H9 (cell line): ENCODE measurements at regions not wholly inside any gene's neighbourhood (a gene's known extent, or its start where the extent isn't known, plus 50 kb on each side); places are given as distances from the start of the nearest gene placed in this dataset.

Source experiments
- DNase-seq: peaks from one replicate; pipeline ENCODE4 v3.0.0-alpha.2; 2017
- H2AFZ ChIP-seq: one replicate; pipeline ENCODE4 v1.6.1; 2013; ENCODE audit warnings: mild to moderate bottlenecking, low read length, control low read depth, moderate library complexity
- H2AK5ac ChIP-seq: 2 replicates; pipeline ENCODE4 v1.6.1; 2013; ENCODE audit warnings: low read length, control low read depth, mixed read lengths; ENCODE audit not compliant: insufficient read length
- H2BK120ac ChIP-seq: one replicate; pipeline ENCODE4 v1.6.1; 2013; ENCODE audit warnings: low read depth, mild to moderate bottlenecking, low read length, control low read depth, inconsistent platforms; ENCODE audit not compliant: poor library complexity, severe bottlenecking
- H2BK12ac ChIP-seq: 2 replicates; pipeline ENCODE4 v1.6.1; 2013; ENCODE audit warnings: low read length, control low read depth, mixed read lengths, low read depth; ENCODE audit not compliant: insufficient read length
- H2BK15ac ChIP-seq: 2 replicates; pipeline ENCODE4 v1.6.1; 2013; ENCODE audit warnings: low read depth, low read length, control low read depth
- H2BK20ac ChIP-seq: one replicate; pipeline ENCODE4 v1.6.1; 2013; ENCODE audit warnings: low read depth, mild to moderate bottlenecking, low read length, control low read depth, inconsistent platforms; ENCODE audit not compliant: poor library complexity, severe bottlenecking
- H2BK5ac ChIP-seq: 2 replicates; pipeline ENCODE4 v1.6.1; 2013; ENCODE audit warnings: low read length, control low read depth, mixed read lengths; ENCODE audit not compliant: insufficient read length
- H3K14ac ChIP-seq: 2 replicates; pipeline ENCODE4 v1.6.1; 2013; ENCODE audit warnings: low read length, control low read depth; ENCODE audit not compliant: insufficient read depth
- H3K18ac ChIP-seq: 2 replicates; pipeline ENCODE4 v1.6.1; 2013; ENCODE audit warnings: low read depth, mild to moderate bottlenecking, mixed read lengths, low read length, control low read depth; ENCODE audit not compliant: insufficient read length
- H3K23ac ChIP-seq: 2 replicates; pipeline ENCODE4 v1.6.1; 2013; ENCODE audit warnings: low read length, control low read depth, mixed read lengths, low read depth; ENCODE audit not compliant: insufficient read length
- H3K23me2 ChIP-seq: 2 replicates; pipeline ENCODE4 v1.6.1; 2013; ENCODE audit warnings: low read depth, mild to moderate bottlenecking, mixed read lengths, low read length, control low read depth; ENCODE audit not compliant: insufficient read length, poor library complexity, severe bottlenecking
- H3K27ac ChIP-seq: 2 replicates; pipeline ENCODE4 v1.5.1; 2013; ENCODE audit warnings: low read length, control low read depth, mixed read lengths, low read depth; ENCODE audit not compliant: insufficient read length
- H3K27me3 ChIP-seq: 2 replicates; pipeline ENCODE4 v1.6.1; 2013; ENCODE audit warnings: low read length, control low read depth, inconsistent platforms; ENCODE audit not compliant: insufficient read depth
- H3K4ac ChIP-seq: 2 replicates; pipeline ENCODE4 v1.6.1; 2013; ENCODE audit warnings: low read depth, mild to moderate bottlenecking, control low read depth, inconsistent platforms, low read length, moderate library complexity
- H3K4me1 ChIP-seq: 2 replicates; pipeline ENCODE4 v1.6.1; 2013; ENCODE audit warnings: low read length, control low read depth, inconsistent platforms; ENCODE audit not compliant: insufficient read depth
- H3K4me2 ChIP-seq: 2 replicates; pipeline ENCODE4 v1.6.1; 2013; ENCODE audit warnings: low read length, control low read depth, mixed read lengths; ENCODE audit not compliant: insufficient read length, insufficient read depth
- H3K56ac ChIP-seq: 2 replicates; pipeline ENCODE4 v1.6.1; 2013; ENCODE audit warnings: low read depth, mild to moderate bottlenecking, mixed read lengths, low read length, control low read depth; ENCODE audit not compliant: insufficient read length
- H3K79me1 ChIP-seq: 2 replicates; pipeline ENCODE4 v1.6.1; 2013; ENCODE audit warnings: low read depth, mild to moderate bottlenecking, moderate library complexity, low read length, control low read depth, inconsistent platforms; ENCODE audit not compliant: insufficient read depth, poor library complexity, severe bottlenecking
- H3K79me2 ChIP-seq: 2 replicates; pipeline ENCODE4 v1.6.1; 2013; ENCODE audit warnings: low read length, control low read depth, inconsistent platforms; ENCODE audit not compliant: insufficient read depth
- H3K9ac ChIP-seq: 2 replicates; pipeline ENCODE4 v1.6.1; 2013; ENCODE audit warnings: low read length, control low read depth, mixed read lengths; ENCODE audit not compliant: insufficient read length; ENCODE audit errors: extremely low read depth
- H3K9me3 ChIP-seq: one replicate; pipeline ENCODE4 v1.6.1; 2013; ENCODE audit warnings: low read depth, low read length, inconsistent platforms; ENCODE audit not compliant: control insufficient read depth
- H3T11ph ChIP-seq: one replicate; pipeline ENCODE4 v1.6.1; 2013; ENCODE audit warnings: mild to moderate bottlenecking, low read length, control low read depth, inconsistent platforms
- H4K20me1 ChIP-seq: one replicate; pipeline ENCODE4 v1.6.1; 2013; ENCODE audit not compliant: control insufficient read depth, insufficient read length, insufficient read depth
- H4K5ac ChIP-seq: 2 replicates; pipeline ENCODE4 v1.6.1; 2013; ENCODE audit warnings: low read depth, mild to moderate bottlenecking, mixed read lengths, low read length, control low read depth; ENCODE audit not compliant: insufficient read length
- H4K8ac ChIP-seq: replicated peaks from 2 replicates; pipeline ENCODE4 v1.6.1; 2013; ENCODE audit warnings: low read length, control low read depth, mixed read lengths, low read depth; ENCODE audit not compliant: insufficient read length
- H4K91ac ChIP-seq: 2 replicates; pipeline ENCODE4 v1.6.1; 2013; ENCODE audit warnings: low read depth, mild to moderate bottlenecking, moderate library complexity, mixed read lengths, low read length, control low read depth; ENCODE audit not compliant: insufficient read length
- H3K27ac Mint-ChIP-seq, 3 experiments: 2 replicates in 2 of 3; 3 replicates in 1 of 3; pipeline ENCODE4 v1.8.0; 2020 to 2021; ENCODE audit warnings: mixed read lengths in 3 of 3, mild to moderate bottlenecking in 1 of 3, moderate library complexity in 1 of 3
- H3K27me3 Mint-ChIP-seq: 2 replicates; pipeline ENCODE4 v1.8.0; 2021; ENCODE audit warnings: low read depth, mild to moderate bottlenecking, moderate library complexity, mixed read lengths
- H3K36me3 Mint-ChIP-seq, 3 experiments: 2 replicates in 2 of 3; 3 replicates in 1 of 3; pipeline ENCODE4 v1.8.0; 2020 to 2021; ENCODE audit warnings: low read depth in 3 of 3, mixed read lengths in 3 of 3; ENCODE audit not compliant: insufficient read depth in 1 of 3
- H3K4me1 Mint-ChIP-seq, 2 experiments: 2 replicates each; pipeline ENCODE4 v1.8.0; 2020; ENCODE audit warnings: mixed read lengths in 2 of 2
- H3K4me3 Mint-ChIP-seq, 2 experiments: 2 replicates in 1 of 2; 3 replicates in 1 of 2; pipeline ENCODE4 v1.8.0; 2020 to 2021; ENCODE audit warnings: mild to moderate bottlenecking in 2 of 2, mixed read lengths in 2 of 2, moderate library complexity in 1 of 2
- H3K9me3 Mint-ChIP-seq, 2 experiments: 2 replicates in 1 of 2; 3 replicates in 1 of 2; pipeline ENCODE4 v1.8.0; 2020; ENCODE audit warnings: mild to moderate bottlenecking in 2 of 2, mixed read lengths in 2 of 2, moderate library complexity in 1 of 2
- CTCF ChIP-seq: fragments of 200-600 bp; sonication (generic); conservative IDR thresholded peaks from 3 replicates; pipeline ENCODE4 v1.8.0; 2021; ENCODE audit warnings: antibody characterized with exemption, mild to moderate bottlenecking
- WGBS: extraction: QIAGEN DNeasy Blood & Tissue Kit; methylation state at CpG from one replicate; pipeline ENCODE4 v1.1.7; 2013; ENCODE audit warnings: missing lambda C conversion rate, low lambda C conversion rate, mixed read lengths; ENCODE audit not compliant: insufficient read length; ENCODE audit errors: extremely low coverage; 5-methylcytosine and 5-hydroxymethylcytosine counted together

- no peak overlapping the region for H2BK12ac ChIP-seq
- no peaks in the 10 kb centered on the region for H3K4me1 ChIP-seq
- H3K4me2 ChIP-seq = no peak overlapping the region
- DNase-seq = no peak
- H2AK5ac ChIP-seq = no peak overlapping the region
- no CpG with 5 or more reads among the region's 6 CpGs for WGBS
- no peak overlapping the region for H3K23ac ChIP-seq
- H3K79me2 ChIP-seq = no peaks in the 10 kb centered on the region
- no peaks in the 10 kb centered on the region for H3K4me1 Mint-ChIP-seq
- no peak overlapping the region for H3K27ac ChIP-seq
- H2BK20ac ChIP-seq = no peak overlapping the region
- no peak overlapping the region for H4K8ac ChIP-seq
- H2BK120ac ChIP-seq = no peak overlapping the region
- H3K79me1 ChIP-seq = no peaks in the 10 kb centered on the region
- no peaks in the 10 kb centered on the region for H4K20me1 ChIP-seq
- H2AFZ ChIP-seq = no peak overlapping the region
- no peaks in the 10 kb centered on the region for H3K27me3 ChIP-seq
- no peaks in the 10 kb centered on the region for H3K23me2 ChIP-seq
- no peak overlapping the region for H3T11ph ChIP-seq
- no peak overlapping the region for H2BK5ac ChIP-seq
- no peaks in the 10 kb centered on the region; a peak in 1 of 5 replicates for H3K9me3 Mint-ChIP-seq
- no peak overlapping the region for H3K4me3 Mint-ChIP-seq
- H3K18ac ChIP-seq = no peak overlapping the region
- H3K9me3 ChIP-seq = no peaks in the 10 kb centered on the region
- no peak overlapping the region for H3K56ac ChIP-seq
- H3K4ac ChIP-seq = no peak overlapping the region
- no peak overlapping the region for H3K14ac ChIP-seq
- no peak overlapping the region for H4K5ac ChIP-seq
- H2BK15ac ChIP-seq = no peak overlapping the region
- no peaks in the 10 kb centered on the region; the same call in 1 of the 2 replicates for H3K27me3 Mint-ChIP-seq
- no peak overlapping the region for H3K9ac ChIP-seq
- H3K27ac Mint-ChIP-seq = peak overlapping the region in 1 of 3 experiments; percentile 19; a peak in 1 of 7 replicates
- no peaks in the 10 kb centered on the region for H3K36me3 Mint-ChIP-seq
- no peak overlapping the region for H4K91ac ChIP-seq
- TF ChIP-seq CTCF = no peak
These were observed 63.2 kb upstream of the EPB41L3 start for GRCh38 chr18:5606951-5607350.
